ENCODE measurements at regions not wholly inside any gene's neighbourhood (a gene's known extent, or its start where the extent isn't known, plus 50 kb on each side); places are given as distances from the start of the nearest gene placed in this dataset.
"Not testable (repeated sequence)": the region's sequence is repeated elsewhere in the genome, so short reads cannot be mapped to it uniquely, and the experiment has no call there.

GRCh38 chr2:160736148-160737028, 242.8 kb upstream of the RBMS1 start:
- DNase-seq, result no peak

- DNase-seq, result no peak
Measured at GRCh38 chr2:160737247-160737646, 243.6 kb upstream of the RBMS1 start.

DNA sequence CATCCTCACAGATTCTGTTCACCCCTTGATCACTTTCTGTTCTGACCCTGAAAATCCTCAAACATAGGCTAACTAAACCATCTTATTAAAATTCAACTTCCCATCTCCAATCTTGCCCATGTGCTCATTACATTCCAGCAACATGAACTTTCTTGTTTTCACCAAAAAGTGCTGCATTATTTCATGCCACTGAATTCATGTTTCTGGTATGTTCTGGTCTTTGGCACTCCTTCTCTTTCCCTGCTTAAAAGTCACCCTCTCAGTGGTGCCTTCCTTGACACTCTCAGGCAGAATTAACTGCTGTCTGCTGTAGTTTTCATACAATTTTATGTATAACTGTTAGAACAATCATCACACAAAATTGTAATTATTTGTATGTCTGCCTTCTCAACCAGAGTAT, 247.7 kb upstream of the RBMS1 start:
- DNase-seq, result no peak

DNA sequence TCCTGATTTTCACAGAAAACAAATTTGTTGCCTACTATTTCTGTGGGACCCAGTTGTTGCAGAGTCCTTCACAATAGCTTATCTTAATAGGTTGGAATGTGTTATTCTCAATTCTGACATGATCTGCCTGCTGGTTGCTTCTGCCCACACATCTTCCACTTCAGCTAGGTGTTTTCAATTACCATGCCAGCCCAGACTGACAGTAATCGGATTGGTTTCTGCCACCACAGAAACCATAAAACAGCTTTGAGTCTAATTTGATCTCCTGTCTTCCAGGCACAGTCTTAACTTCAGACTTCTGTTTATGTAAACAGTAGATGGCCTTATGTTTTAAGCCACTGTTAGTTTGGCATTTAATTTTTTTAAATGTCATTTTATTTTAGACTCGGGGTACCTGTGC, 248.2 kb upstream of the RBMS1 start:
- no peak for DNase-seq

GRCh38 chr2:160742667-160743066, 249.1 kb upstream of the RBMS1 start:
- no peak for DNase-seq

GRCh38 chr2:160747501-160748170, 254.0 kb upstream of the RBMS1 start:
- no peak for DNase-seq

DNA sequence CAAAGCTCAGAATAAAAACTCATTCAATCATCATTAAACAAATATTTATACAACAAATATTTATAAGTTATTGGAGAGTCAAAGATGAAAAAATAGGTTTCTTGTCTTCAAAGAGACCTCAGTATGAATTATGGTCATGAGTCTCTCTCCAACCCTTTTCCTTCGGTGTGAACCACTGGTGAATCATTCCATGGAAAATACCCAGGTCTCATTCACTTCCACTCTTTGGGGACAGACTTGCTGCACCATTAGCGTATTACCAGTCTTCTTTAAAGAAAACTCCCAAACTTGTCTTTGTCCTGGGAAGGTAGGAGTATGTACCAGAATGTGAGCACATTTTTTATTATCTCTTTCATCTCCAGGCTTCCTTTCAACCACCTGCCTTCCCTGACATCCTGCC, 257.4 kb upstream of the RBMS1 start:
- no peak for DNase-seq

GRCh38 chr2:160752475-160753330, 259.1 kb upstream of the RBMS1 start:
- no peak for DNase-seq

GRCh38 chr2:160753331-160753654, 259.7 kb upstream of the RBMS1 start:
- no peak for DNase-seq

DNA sequence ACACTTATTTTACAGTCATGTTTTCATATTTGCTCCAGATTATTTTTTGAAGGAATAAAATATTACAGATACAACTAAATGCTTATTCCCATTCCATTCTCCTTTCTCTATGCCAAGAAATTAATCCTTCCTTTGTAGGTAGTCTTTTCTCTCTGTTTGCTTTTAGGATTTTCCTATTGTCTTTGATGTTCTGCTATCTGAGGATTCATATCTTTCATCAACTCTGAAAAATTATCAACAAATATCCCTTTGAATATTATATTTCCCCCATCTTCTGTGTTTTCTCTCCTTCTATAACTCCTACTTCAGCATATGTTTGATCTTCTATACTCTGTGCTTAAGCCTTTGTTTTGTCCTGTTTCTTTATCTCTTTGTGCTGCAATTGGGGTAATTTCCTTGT, 260.4 kb upstream of the RBMS1 start:
- DNase-seq, result no peak

GRCh38 chr2:160756481-160756880, 262.9 kb upstream of the RBMS1 start:
- no peak for DNase-seq

DNA sequence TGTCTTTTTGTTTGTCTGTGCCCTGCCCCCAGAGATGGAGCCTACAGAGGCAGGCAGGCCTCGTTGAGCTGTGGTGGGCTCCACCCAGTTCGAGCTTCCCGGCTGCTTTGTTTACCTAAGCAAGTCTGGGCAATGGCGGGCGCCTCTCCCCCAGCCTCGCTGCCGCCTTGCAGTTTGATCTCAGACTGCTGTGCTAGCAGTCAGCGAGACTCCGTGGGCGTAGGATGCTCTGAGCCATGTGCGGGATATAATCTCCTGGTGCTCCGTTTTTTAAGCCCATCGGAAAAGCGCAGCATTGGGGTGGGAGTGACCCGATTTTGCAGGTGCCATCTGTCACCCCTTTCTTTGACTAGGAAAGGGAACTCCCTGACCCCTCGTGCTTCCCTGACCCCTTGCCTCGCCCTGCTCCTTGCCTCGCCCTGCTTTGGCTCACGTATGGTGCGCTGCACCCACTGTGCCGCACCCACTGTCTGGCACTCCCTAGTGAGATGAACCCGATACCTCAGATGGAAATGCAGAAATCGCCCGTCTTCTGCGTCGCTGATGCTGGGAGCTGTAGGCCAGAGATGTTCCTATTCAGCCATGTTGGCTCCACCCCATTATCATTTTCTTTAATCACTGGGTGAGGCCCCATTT, 269.0 kb upstream of the RBMS1 start:
- DNase-seq, result not testable (repeated sequence)

GRCh38 chr2:160783474-160783873, 289.9 kb upstream of the RBMS1 start:
- DNase-seq, result no peak

- DNase-seq, result no peak
Measured at GRCh38 chr2:160784034-160784433, 290.4 kb upstream of the RBMS1 start.

GRCh38 chr2:160790738-160791137, 297.1 kb upstream of the RBMS1 start:
- no peak for DNase-seq

GRCh38 chr2:160791884-160792283, 298.3 kb upstream of the RBMS1 start:
- no peak for DNase-seq

DNA sequence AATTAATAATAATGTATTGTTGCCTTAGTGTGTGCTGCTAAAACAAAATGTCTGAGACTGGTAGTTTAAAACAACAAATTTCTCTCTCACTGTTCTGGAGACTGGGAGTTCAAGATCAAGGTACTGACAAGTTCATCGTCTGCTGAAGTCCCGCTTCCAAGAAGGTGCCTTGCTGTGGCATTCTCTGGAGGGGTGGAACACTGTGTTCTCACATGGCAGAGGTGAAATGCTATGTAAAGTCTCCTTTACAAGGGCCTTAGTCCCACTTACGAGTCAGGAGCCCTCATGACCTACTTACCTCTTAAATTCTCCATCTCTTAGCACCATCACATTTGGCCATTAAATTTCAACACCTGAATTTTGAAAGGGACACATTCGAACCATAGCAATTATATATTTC, 299.2 kb upstream of the RBMS1 start:
- DNase-seq, result no peak

GRCh38 chr2:160794926-160795325, 301.3 kb upstream of the RBMS1 start:
- DNase-seq, result no peak

DNA sequence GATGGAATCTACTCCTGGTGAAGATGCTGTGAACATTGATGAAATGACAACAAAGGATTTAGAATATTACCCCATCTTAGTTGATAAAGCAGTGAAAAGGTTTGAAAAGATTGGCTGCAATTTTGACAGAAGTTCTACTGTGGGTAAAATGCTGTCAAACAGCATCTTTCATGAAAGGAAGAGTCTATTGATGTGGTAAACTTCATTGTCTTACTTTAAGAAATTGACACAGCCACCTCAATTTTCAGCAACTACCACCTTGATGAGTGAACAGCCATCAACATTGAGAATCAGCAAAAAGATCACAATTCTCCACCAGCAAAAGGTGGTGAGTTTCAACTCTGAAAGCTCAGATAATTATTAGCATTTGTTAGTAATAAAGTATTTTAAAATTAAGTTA, 310.3 kb upstream of the RBMS1 start:
- no peak for DNase-seq

- DNase-seq, result no peak
Measured at GRCh38 chr2:160810406-160810805, 316.8 kb upstream of the RBMS1 start.

GRCh38 chr2:160812830-160813505, 319.4 kb upstream of the RBMS1 start:
- DNase-seq, result no peak

- DNase-seq, result no peak
Measured at GRCh38 chr2:160813506-160813858, 319.9 kb upstream of the RBMS1 start.

Measured in activated CD8-positive, alpha-beta memory T cell treated with anti-CD3 and anti-CD28 coated beads, Interleukin-2, amount 50 U/mL, for 4 hours (primary cell).